ENCODE measurements at regions not wholly inside any gene's neighbourhood (a gene's known extent, or its start where the extent isn't known, plus 50 kb on each side); places are given as distances from the start of the nearest gene placed in this dataset.

GRCh38 chr1:82348487-82348886 is 547.8 kb downstream of the ADGRL2 start:
- TF ChIP-seq POLR2A (IDR thresholded peaks at IDR 0.05), result no peak
- TF ChIP-seq, protein P1, sequence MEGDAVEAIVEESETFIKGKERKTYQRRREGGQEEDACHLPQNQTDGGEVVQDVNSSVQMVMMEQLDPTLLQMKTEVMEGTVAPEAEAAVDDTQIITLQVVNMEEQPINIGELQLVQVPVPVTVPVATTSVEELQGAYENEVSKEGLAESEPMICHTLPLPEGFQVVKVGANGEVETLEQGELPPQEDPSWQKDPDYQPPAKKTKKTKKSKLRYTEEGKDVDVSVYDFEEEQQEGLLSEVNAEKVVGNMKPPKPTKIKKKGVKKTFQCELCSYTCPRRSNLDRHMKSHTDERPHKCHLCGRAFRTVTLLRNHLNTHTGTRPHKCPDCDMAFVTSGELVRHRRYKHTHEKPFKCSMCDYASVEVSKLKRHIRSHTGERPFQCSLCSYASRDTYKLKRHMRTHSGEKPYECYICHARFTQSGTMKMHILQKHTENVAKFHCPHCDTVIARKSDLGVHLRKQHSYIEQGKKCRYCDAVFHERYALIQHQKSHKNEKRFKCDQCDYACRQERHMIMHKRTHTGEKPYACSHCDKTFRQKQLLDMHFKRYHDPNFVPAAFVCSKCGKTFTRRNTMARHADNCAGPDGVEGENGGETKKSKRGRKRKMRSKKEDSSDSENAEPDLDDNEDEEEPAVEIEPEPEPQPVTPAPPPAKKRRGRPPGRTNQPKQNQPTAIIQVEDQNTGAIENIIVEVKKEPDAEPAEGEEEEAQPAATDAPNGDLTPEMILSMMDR (IDR thresholded peaks at IDR 0.05), result no peak
